GM21786 (cell line): ENCODE measurements at regions not wholly inside any gene's neighbourhood (a gene's known extent, or its start where the extent isn't known, plus 50 kb on each side); places are given as distances from the start of the nearest gene placed in this dataset.
"Not testable (repeated sequence)": the region's sequence is repeated elsewhere in the genome, so short reads cannot be mapped to it uniquely, and the experiment has no call there.

Experiments
- ATAC-seq: cut with Tn5 transposase; IDR thresholded peaks from one replicate; pipeline ENCODE4 v1.9.1; 2021; ENCODE audit not compliant: unreplicated experiment

DNA sequence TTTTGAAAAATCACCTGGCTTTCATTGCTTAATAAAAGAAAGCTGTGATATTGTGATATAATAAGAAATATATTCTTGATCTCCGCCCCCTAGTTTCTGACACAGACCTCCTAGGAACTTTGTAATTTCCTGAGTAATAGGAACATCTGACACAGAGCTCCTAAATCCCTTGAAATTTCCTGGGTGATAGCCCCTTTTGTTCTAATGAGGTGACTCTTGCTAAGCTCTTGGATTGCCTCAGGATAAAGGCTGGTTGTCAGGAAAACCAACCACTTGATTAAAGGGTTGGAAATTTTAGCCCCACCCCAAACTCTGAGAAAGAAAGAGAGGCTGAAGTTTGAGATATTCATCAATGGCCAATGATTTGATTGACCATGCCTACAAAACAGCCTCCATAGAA lies 326.4 kb upstream of the KIF2B start:
- ATAC-seq, result no peak

DNA sequence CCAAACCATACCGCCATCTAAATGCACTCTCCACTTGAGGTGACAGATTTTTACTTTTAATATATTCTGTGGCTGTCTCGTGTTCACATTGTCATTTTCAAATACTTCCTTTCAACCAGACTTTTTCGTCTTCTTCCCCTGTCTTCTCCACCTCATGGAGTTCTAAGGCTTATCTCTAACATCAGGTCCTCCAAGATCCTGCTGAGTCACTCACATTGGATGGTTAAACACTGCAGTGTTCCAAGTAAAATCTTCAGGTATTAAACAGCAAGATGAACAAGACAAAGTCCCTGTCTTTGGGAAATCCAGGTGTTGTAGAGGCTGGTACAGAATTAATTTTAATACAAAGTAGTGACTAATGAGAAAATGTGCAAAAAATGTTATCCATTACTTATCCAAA lies 330.2 kb upstream of the KIF2B start:
- ATAC-seq, result no peak

DNA sequence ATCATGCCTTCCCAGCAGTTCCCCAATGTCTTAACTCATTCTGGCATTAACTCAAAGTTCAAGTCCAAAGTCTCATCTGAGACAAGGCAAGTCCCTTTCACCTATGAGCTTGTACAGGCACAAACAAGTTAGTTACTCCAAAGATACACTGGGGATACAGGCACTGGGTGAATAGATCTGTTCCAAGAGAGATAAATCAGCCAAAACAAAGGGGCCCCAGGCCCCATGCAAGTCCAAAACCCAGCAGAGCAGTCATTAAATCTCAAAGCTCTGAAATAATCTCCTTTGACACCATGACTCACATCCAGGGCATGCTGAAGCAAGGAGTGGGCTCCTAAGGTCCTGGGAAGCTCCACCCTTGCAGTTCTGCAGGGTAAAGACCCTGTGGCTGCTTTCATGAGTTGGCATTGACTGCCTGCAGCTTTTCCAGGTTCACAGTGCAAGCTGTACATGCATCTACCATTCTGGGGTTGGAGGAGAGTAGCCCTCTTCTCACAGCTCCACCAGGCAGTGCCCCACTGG lies 332.2 kb upstream of the KIF2B start:
- ATAC-seq, result no peak

DNA sequence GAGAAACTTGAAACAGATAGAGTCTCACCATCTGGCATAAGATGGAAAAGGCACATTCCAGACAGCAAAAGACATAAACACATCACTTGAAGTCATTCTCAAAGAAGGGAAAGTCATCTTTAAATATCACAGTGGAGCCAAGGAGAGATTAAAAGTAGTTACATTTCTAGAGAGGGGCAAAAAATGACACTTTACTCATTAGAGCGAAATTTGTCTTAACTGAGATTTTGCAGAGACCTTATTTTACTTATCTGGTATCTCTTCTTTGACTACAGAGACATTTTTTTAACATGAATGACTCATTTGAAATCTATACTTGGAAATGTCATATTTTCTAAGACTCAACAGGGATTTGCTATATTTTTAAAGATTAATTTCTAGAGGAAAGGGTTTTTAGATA lies 339.0 kb upstream of the KIF2B start:
- ATAC-seq, result no peak

DNA sequence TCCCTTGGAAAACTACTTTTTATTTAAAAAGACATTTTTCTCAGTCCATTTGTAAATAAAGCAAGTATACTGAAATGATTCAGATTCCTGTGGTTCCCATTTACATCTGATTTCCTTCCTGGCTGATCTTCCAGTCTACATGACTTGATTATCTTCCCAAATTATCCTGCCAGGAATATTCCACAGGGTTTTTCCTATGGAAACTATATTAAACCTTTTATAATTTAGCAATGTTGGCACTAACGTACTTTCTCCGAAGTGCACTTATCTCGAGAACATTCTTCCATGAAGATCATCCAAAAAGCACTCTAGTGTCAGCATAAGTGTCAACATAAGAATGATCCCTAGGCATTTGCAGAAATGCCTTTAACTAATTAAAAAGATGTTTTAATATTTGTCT lies 347.7 kb upstream of the KIF2B start:
- no peak for ATAC-seq

DNA sequence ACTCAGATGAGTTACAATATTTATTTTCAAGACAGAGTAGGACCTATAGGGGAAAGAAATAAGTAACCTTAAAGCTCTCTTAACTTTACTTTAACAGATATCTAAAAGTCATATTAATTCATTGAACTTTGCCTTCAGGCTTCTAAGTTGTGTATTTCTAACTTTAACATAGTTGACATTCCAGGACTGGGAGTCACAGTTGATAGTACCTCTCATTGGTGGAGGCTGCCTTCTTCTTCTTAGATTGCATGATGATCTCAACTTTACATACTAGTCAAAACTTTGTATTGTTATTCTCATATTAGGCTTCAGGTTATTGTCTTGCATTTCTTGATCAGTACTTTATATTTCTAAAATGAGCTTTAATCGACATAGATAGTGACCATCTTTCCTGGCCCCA lies 350.1 kb upstream of the KIF2B start:
- no peak for ATAC-seq

DNA sequence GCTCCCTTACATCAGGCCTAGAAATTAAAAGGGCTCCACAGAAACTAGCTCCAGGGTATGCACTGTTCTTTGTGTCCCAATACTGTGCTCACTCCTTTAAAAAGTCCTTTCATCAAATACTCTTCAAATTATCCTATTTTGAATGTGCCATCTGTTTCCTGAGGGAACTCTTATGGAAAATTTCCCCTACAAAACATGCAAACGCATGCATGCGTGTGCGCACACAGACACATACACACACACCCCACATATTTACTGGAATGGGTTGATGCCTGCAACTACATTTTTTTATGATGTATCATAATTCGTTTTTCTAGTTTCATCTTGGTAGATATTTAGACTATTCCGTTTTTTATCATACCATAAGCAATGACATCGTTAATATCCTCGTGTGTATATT lies 351.2 kb upstream of the KIF2B start:
- no peak for ATAC-seq

DNA sequence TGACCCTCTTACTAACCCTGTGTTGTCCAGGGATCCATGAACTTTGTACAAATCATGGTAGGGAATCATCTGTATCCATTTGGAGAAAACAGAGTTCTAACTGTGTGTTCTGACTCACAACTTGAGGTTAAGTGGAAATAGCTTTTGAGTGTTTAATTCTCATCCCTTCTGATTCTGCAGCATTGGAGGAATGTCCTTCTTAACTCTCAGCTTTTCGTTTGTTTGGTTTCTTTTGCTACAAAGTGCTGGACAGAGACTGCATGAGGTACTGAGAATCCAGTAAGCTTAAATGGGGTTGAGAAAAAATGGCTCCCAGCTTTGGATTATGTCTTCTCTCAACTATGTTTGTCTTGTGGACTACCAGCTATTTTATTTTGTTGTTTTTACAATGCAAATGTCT lies 352.1 kb upstream of the KIF2B start:
- no peak for ATAC-seq

DNA sequence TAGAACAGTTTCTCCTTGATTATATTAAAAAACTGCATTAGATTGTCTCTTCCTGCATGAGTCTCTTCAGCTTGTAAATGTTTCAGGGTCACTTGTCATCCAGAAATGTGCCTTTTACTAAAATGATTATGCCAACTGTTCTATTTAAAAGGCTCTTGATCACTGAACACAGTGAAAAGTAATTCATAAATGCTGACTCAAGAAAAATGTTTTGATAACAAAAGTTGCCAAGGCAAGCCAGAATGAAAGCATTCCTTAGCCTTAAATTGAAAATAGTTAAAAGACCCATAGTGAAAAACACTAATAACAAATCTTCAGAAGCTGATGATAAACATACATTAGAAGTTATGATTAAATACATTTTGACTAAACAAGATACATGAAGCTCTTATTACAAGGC lies 356.0 kb upstream of the KIF2B start:
- no peak for ATAC-seq

DNA sequence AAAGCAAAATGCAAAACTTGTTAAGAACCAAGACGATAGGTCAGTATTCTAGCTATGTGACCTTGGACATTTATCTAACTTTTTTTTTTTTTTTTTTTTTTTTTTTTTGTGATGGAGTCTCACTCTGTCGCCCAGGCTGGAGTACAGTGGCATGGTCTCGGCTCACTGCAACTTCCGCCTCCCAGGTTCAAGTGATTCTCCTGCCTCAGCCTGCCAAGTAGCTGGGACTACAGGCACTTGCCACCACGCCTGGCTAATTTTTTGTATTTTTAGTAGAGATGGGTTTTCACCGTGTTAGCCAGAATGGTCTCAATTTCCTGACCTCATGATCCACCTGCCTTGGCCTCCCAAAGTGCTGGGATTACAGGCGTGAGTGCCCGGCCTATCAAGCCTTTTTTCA lies 358.3 kb upstream of the KIF2B start:
- ATAC-seq, result not testable (repeated sequence)

DNA sequence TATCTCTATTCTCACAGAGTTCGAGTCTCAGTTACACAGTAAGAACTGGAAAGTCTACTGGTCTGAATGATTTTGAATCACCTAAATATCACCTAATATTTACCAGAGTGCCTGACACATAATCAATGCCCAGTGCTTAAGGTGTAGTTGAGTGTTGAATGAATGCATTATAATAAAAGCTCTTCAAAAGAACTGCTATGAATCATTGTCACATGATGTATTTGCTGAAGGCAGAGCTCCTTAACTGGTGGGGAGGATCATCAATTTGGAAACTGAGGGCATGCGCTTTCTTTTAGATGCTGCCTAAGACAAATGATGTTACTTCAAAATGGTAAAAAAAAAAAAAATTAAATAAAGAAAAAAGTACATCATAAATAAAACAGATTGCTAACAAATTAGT lies 359.4 kb upstream of the KIF2B start:
- ATAC-seq, result no peak

DNA sequence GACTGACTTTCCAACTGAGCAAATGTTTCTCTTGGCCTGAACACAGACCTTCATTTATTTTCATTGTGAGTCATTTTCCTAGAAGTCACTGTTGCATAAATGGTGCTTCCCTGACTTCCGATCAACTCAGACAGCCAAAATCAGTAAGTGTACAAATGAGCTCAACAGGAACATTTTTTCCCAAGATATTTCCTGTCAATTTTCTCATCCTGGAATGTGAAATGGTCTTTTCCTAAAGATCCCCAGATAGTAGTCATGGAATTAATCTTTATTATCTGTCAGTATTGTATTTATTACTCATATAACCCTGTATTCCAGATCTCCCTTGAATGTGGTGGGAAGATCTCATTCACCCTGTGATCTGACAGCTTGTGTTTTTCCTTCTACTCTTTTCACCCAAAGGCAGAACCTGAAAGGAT lies 360.3 kb upstream of the KIF2B start:
- no peak for ATAC-seq

DNA sequence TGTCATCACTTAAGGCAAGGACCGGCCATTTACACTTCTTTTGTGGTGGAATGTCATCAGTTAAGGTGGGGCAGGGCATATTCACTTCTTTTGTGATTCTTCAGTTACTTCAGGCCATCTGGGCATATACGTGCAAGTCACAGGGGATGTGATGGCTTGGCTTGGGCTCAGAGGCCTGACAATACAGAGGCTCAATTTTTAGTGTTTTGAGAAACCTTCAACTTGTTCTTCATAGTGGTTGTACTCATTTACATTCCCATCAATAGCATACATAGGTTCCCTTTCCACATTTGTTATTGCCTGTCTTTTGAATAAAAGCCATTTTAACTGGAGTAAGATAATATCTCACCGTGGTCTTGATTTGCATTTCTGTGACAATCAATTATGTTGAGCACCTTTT lies 366.8 kb upstream of the KIF2B start:
- not testable (repeated sequence) for ATAC-seq

DNA sequence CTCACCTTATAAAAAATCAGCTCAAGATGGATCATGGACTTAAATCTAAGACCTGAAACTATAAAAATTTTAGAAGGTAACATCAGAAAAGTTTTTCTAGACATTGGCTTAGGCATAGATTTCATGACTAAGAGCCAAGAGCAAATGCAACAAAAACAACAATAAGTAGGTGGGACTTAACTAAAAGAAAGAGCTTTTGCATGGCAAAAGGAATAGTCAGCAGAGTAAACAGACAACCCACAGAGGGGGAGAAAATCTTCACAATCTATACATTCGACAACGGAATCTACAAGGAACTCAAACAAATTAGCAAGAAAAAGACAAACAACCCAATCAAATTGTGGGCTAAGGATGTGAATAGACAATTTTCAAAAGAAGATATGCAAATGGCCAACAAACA lies 368.4 kb upstream of the KIF2B start:
- ATAC-seq, result no peak

DNA sequence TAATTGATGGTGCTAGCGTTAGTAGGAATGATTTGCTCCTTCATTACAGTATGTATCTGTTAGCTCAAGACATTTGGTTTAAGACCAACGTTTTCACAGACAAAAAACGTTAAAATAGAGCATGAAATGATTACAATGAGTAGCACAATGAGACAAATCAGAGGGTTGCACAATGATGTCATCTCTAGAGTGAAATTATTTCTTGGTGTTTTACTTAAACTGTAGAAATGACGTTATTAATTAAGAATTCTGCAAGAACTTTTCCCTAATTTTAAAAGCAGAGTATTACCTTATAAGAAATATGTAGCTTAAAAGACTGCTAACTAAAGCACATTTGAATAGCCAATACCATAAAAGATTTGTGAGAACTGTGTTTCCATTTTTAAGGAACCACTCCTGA lies 373.4 kb upstream of the KIF2B start:
- ATAC-seq, result no peak

DNA sequence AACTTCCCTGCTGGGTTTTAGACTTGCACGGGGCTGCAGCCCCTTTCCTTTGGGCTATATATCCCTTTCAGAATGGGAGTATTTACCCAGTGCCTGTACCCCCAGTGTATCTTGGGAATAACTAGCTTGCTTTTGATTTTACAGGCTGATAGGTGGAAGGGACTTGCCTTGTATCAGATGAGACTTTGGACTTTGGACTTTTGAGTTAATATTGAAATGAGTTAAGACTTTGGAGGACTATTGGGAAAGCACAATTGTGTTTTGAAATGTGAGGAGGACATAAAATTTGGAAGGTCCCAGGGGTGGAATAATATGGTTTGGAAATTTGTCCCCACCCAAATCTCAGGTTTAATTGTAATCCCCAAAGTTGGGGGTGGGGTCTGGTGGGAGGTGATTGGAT lies 393.8 kb upstream of the KIF2B start:
- ATAC-seq, result no peak

DNA sequence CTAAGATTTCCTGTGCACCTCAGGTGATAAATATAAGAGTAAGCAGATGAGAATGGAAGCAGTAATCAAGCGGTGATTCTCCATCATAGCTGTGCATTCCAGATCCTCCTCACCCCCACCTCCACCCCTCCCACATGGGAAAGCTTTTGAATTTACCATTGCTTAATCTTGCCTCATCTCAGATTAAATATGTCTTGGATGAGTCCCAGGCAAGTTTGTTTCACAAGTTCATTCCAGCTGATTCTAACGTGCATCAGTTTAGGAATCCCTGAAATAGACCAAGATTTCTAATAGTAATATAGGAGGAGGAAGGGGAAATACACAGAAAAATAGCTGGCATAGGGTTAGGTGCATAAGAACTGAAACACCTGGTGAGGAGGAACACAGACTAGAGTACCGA lies 396.2 kb upstream of the KIF2B start:
- ATAC-seq, result no peak

DNA sequence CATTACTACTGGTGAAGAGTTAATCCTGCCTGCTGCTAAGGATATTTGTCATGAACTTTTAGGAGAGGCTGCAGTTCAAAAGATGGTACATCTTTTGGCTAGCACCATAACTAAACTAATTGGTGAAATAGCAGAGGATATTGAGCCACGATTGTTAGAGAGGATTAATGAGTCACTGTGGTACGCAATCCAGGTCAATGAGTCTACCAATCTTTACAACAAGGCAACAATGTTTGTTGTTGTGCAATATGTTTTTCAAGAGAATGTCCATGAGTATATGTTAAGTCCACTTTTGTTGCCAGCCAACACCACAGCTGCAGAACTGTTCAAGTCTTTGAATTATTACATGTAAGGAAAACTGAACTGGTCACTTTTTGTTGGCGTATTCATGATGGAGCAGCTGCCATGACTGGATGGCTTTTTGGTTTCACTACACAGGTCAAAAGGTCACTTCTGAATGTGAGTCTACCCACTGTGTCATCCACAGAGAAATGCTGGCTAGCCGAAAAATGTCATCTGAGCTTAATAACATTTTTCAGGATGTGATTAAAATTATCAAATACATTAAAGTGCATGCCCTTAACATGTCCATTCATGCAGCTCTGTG lies 402.6 kb upstream of the KIF2B start:
- ATAC-seq, result no peak

DNA sequence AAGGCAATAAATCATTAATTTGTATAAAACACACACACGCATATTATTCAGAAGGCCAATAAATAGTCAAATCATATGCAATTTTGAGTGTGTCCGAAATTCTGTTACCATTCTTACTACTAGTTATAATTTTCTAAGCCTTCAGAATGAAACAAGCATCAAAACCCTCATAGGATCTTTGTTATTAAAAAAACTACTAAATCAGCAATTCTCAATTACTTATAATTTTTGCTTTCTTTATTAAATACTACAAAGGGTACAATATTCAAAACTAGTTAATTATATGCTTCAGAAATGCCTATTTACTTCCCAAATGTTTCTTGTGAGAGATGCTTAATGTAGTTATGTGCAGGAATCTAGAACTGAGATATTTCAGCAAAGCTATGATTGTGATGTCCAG lies 413.1 kb upstream of the KIF2B start:
- no peak for ATAC-seq

DNA sequence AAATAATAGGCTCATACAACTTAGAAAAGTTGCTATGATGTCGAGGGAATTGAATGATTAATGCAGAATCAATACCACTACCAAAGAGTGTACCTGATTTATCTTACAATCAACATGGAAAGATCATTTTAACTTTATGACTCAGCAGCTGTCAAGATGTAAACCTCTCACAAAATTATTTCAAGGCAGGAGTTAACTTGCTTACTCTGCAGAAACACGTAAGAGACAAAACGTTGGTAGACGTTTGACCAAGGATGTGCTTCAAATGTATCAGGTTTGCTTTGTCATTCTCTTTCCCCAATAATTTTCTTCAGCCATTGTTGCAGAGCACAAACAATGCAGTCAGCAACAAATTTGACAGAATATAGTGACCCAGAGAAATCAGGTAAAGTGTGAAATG lies 415.8 kb upstream of the KIF2B start:
- ATAC-seq, result no peak

DNA sequence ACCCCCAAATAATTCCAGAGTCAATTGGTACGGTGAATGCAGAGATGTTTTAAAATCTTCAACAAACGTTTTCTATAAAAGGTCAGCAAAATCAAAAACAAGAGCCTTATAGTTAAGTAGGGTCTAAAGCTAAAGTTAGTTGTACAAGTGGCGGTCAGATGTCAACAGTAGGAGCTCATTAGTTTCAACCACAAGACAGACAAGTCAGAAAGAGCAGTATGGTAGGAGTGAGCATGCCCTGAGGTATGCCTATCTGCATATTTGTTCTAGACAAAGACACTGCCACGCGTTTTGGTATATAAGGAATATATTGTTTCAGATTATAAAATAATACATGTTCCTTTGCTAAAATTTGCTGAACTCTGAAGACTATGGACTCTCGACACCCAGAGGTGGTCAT lies 431.5 kb upstream of the KIF2B start:
- ATAC-seq, result no peak

DNA sequence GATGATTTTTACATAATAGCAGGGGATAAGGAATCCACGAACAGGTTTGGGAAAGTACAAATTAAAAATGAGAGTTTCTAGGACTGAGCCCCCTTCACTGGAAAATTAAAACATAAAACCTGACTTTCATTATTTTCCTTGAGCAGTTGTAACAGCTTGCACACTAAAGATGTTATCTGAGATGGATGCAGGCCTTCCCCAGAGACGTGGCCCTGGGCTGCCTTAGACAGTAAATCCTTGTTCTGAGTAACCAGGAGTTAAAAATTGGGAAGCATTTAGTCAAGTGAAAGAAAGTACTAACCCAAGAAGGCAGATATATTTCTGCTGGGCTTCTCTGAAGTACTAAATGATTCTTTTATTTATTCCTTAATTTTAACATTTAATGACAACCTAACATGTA lies 432.2 kb upstream of the KIF2B start:
- no peak for ATAC-seq

DNA sequence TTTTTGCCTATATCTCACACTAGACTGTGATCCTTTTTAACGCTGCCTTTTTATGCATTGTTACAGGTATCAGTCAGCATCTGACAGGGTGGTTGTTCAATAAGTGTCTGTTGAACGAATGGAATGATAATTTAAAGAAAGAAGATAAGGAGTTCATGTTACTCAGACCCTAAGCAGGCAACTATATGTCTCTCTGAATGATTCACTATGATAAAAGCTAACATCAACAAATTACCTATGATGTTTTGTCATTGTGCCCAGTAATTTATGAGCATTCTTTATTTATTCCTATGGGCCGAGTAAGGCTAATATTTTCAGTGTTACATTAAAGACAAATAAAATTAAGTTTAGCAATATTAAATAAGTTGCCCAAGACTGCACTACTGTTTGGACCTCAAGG lies 435.0 kb upstream of the KIF2B start:
- ATAC-seq, result no peak

DNA sequence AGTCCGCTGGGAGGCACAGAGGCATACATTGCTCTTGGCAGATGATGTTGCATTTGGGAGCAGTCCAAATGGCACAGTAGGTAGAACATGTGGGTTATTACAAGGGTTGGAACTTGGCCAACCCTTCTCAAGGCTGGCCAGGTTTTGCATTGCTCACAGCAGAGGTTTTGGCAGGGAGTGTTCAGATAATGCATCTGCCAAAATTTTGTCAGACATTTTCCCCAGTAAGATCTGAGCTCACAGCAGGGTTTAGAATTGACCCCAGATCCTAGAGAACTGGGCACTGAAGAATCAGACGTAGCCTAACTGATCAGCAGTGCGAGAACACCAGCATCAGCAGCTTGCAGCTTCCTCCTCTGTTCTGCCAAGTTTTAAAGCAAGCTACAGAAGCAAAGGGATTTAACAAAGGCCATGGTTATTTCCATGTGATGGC lies 468.8 kb upstream of the KIF2B start:
- ATAC-seq, result no peak
